Loucy (cell line): ENCODE measurements at regions not wholly inside any gene's neighbourhood (a gene's known extent, or its start where the extent isn't known, plus 50 kb on each side); places are given as distances from the start of the nearest gene placed in this dataset.

Experiments
- H2AFZ ChIP-seq: fragments of 200-600 bp; sonication (generic); 2 replicates; pipeline ENCODE4 v1.6.0; 2016; ENCODE audit warnings: antibody characterized with exemption, mild to moderate bottlenecking, low read length, moderate library complexity
- H3F3A ChIP-seq: fragments of 200-600 bp; 2 replicates; pipeline ENCODE4 v1.6.0; 2016; ENCODE audit warnings: antibody characterized with exemption, low read depth, mild to moderate bottlenecking
- H3K27me3 ChIP-seq: fragments of 200-600 bp; sonication (generic); 2 replicates; pipeline ENCODE4 v1.6.1; 2014; ENCODE audit warnings: low read length, mild to moderate bottlenecking; ENCODE audit not compliant: insufficient read depth, poor library complexity, severe bottlenecking
- H3K36me3 ChIP-seq: fragments of 200-600 bp; sonication (generic); 2 replicates; pipeline ENCODE4 v1.6.1; 2016; ENCODE audit warnings: low read length; ENCODE audit not compliant: insufficient read depth
- H3K4me1 ChIP-seq: fragments of 200-600 bp; sonication (generic); 2 replicates; pipeline ENCODE4 v1.5.1; 2014; ENCODE audit warnings: low read length, mild to moderate bottlenecking; ENCODE audit not compliant: insufficient read depth, poor library complexity, severe bottlenecking
- H3K4me2 ChIP-seq: fragments of 200-600 bp; sonication (generic); 2 replicates; pipeline ENCODE4 v1.6.0; 2014; ENCODE audit warnings: antibody characterized with exemption, low read length, low read depth, mild to moderate bottlenecking; ENCODE audit not compliant: poor library complexity, severe bottlenecking
- H3K4me3 ChIP-seq: fragments of 200-600 bp; sonication (generic); 2 replicates; pipeline ENCODE4 v1.5.1; 2014; ENCODE audit warnings: low read length, mild to moderate bottlenecking, mixed read lengths; ENCODE audit not compliant: poor library complexity, severe bottlenecking
- H3K79me2 ChIP-seq: fragments of 200-600 bp; sonication (generic); 2 replicates; pipeline ENCODE4 v1.6.1; 2014; ENCODE audit warnings: low read length; ENCODE audit not compliant: insufficient read depth
- H3K9ac ChIP-seq: fragments of 200-600 bp; sonication (generic); 2 replicates; pipeline ENCODE4 v1.6.0; 2014; ENCODE audit warnings: mild to moderate bottlenecking, low read depth, low read length, moderate library complexity; ENCODE audit not compliant: poor library complexity, severe bottlenecking
- H3K9me2 ChIP-seq: fragments of 200-600 bp; sonication (generic); replicated peaks from 2 replicates; pipeline ENCODE4 v1.6.1; 2016; ENCODE audit warnings: low read depth, low read length, mixed read lengths
- H3K9me3 ChIP-seq: fragments of 200-600 bp; sonication (generic); 2 replicates; pipeline ENCODE4 v1.6.1; 2014; ENCODE audit warnings: mild to moderate bottlenecking, antibody characterized with exemption, low read length, low read depth; ENCODE audit not compliant: insufficient read depth
- H4K20me1 ChIP-seq: fragments of 200-600 bp; sonication (generic); 2 replicates; pipeline ENCODE4 v1.6.0; 2014; ENCODE audit warnings: antibody characterized with exemption, low read length, mild to moderate bottlenecking; ENCODE audit not compliant: insufficient read depth, poor library complexity, severe bottlenecking
- EZH2phosphoT487 ChIP-seq: fragments of 200-600 bp; IDR thresholded peaks from 2 replicates; pipeline ENCODE4 v1.6.1; 2018; ENCODE audit warnings: antibody characterized with exemption, mild to moderate bottlenecking, moderate library complexity, borderline replicate concordance
- TF ChIP-seq, protein P1 (sequence below): fragments of 200-600 bp; sonication (generic); conservative IDR thresholded peaks from 2 replicates; pipeline ENCODE4 v1.5.1; 2014; ENCODE audit warnings: mild to moderate bottlenecking, antibody characterized with exemption, low read length

DNA sequence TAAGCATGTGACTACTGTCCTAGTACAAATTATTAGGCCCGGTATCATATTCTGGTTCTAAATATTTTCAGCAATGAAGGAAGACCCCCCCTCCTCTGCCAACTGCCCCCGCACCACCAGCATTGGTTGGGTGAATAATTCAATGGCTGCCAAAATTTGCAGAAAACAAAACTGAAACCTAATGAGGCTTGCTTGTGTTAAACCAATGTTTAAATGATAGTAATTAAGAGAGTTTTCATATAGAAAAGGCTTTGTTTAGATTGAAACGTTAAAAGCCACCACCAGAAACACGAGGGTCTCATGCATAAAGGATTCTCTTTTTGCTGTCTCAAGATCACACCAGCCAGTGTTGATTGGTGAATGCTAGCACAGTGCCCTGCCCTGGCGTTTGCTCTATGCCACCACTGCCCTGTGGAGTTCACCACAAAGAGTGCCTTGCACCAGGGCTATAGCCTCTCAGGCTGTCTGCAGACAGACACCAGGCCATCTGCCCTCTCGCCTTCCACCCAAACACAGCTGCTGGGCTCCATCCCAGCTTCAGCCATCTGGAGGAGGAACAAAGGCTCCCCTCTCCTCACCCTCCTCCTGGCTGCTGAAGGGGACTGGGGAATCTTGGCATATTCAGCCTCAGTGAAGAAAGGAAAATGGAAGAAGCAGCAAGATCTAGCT is 200.3 kb upstream of the PFN2 start:
- H3K36me3 ChIP-seq: no peaks in the 10 kb centered on the region
- H4K20me1 ChIP-seq: no peaks in the 10 kb centered on the region
- no peaks in the 10 kb centered on the region for H3K9me3 ChIP-seq
- no peaks in the 10 kb centered on the region for H3K79me2 ChIP-seq
- H3K9ac ChIP-seq: no peak overlapping the region
- no peaks in the 10 kb centered on the region for H3F3A ChIP-seq
- H2AFZ ChIP-seq: peak overlapping the region; percentile 77
- TF ChIP-seq, protein P1, sequence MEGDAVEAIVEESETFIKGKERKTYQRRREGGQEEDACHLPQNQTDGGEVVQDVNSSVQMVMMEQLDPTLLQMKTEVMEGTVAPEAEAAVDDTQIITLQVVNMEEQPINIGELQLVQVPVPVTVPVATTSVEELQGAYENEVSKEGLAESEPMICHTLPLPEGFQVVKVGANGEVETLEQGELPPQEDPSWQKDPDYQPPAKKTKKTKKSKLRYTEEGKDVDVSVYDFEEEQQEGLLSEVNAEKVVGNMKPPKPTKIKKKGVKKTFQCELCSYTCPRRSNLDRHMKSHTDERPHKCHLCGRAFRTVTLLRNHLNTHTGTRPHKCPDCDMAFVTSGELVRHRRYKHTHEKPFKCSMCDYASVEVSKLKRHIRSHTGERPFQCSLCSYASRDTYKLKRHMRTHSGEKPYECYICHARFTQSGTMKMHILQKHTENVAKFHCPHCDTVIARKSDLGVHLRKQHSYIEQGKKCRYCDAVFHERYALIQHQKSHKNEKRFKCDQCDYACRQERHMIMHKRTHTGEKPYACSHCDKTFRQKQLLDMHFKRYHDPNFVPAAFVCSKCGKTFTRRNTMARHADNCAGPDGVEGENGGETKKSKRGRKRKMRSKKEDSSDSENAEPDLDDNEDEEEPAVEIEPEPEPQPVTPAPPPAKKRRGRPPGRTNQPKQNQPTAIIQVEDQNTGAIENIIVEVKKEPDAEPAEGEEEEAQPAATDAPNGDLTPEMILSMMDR: no peak
- TF ChIP-seq EZH2phosphoT487: no peak
- H3K4me1 ChIP-seq: no peaks in the 10 kb centered on the region
- no peak overlapping the region for H3K4me3 ChIP-seq
- H3K9me2 ChIP-seq: no peaks in the 10 kb centered on the region
- H3K4me2 ChIP-seq: peak overlapping the region; percentile 19
- no peaks in the 10 kb centered on the region for H3K27me3 ChIP-seq

DNA sequence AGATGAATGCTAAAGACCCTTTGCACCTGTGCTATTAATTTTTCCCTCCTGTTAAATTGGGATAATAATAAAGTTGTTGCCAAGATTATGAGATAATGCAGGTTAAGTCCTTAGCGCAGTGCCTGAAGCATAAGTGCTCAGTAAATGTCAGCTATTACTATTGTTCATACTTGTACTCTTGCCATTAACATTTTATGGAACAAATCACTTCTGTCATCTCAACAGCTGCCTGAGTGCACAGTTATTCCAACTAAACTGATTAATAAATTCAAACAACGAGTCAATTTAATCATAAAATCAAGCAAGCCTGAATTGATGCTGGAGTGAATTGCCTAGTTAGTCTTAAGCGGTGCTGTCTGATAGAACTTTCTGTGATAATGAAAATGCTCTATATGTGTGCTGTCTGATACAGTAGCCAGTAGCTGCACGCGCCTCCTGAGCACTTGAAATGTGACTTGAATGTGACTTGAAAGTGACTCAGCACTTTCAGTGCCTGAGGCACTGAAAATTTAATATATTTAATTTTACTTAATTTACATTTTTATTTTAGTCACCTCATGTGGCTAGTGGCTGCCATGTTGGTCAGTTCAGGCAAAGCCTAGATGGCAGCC is 198.7 kb upstream of the PFN2 start:
- no peak overlapping the region for H3K4me2 ChIP-seq
- H3K9ac ChIP-seq: no peak overlapping the region
- no peak for TF ChIP-seq EZH2phosphoT487
- TF ChIP-seq, protein P1: no peak
- H3K79me2 ChIP-seq: no peaks in the 10 kb centered on the region
- H3K4me1 ChIP-seq: no peaks in the 10 kb centered on the region
- no peaks in the 10 kb centered on the region for H3K27me3 ChIP-seq
- H3K36me3 ChIP-seq: no peaks in the 10 kb centered on the region
- H3K4me3 ChIP-seq: no peak overlapping the region
- no peaks in the 10 kb centered on the region for H3F3A ChIP-seq
- H3K9me2 ChIP-seq: no peaks in the 10 kb centered on the region
- no peak overlapping the region for H2AFZ ChIP-seq
- H4K20me1 ChIP-seq: no peaks in the 10 kb centered on the region
- H3K9me3 ChIP-seq: no peaks in the 10 kb centered on the region

DNA sequence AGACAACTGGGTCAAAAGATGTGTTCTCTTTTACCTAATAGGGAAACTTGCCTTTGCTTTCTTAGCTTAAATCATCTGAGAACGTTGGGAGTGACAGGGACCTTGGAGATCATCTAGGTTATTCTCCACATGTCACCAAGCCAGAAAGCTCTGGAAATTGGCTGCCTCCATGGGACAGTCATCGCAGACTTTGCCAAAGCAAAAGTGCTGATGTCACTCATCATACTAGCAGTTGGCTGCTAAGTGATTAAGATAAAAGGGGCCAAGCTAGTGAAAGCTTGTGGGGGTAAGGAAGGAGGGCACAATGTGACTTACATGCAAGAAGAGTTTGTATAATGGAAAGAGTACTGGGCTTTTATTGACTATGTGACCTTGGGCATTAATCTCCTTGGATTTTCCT is 198.0 kb upstream of the PFN2 start:
- Histone ChIP-seq H3K4me2 (no peak overlapping the region), H3K79me2 (no peaks in the 10 kb centered on the region), H3K9me3 (no peaks in the 10 kb centered on the region), H3K9ac (no peak overlapping the region), H3K4me1 (no peaks in the 10 kb centered on the region), H2AFZ (no peak overlapping the region), H3K27me3 (no peaks in the 10 kb centered on the region), H3F3A (no peaks in the 10 kb centered on the region), H3K36me3 (no peaks in the 10 kb centered on the region), H3K4me3 (no peak overlapping the region), H4K20me1 (no peaks in the 10 kb centered on the region), H3K9me2 (no peaks in the 10 kb centered on the region)
- TF ChIP-seq, protein P1: no peak
- no peak for TF ChIP-seq EZH2phosphoT487
